ENCODE measurements at regions not wholly inside any gene's neighbourhood (a gene's known extent, or its start where the extent isn't known, plus 50 kb on each side); places are given as distances from the start of the nearest gene placed in this dataset.
"Not testable (repeated sequence)": the region's sequence is repeated elsewhere in the genome, so short reads cannot be mapped to it uniquely, and the experiment has no call there.

DNA sequence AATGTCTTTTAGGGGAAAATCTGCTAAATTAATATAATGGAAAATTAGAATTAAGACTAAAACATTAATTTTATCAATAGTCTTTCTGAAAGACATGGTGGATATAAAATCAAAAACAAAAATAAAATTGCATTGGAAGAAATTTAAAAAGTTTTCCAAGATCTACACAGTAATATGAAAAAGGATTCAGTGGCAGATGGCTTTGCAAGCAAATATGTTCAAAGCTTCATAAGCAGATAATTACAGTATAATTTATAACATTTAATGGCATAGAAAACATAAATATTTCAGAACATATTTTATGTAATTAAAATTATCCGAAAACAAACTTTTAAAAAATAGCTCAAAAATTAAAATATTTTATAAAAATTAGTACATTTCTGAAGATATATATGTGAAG lies 512.4 kb upstream of the CYLC2 start:
- H3K27ac ChIP-seq (ENCODE audit: low read depth, low read length): no peak overlapping the region
- no peaks in the 10 kb centered on the region for H3F3A ChIP-seq (ENCODE audit: control insufficient read depth, insufficient read depth)
- TF ChIP-seq, protein P1, sequence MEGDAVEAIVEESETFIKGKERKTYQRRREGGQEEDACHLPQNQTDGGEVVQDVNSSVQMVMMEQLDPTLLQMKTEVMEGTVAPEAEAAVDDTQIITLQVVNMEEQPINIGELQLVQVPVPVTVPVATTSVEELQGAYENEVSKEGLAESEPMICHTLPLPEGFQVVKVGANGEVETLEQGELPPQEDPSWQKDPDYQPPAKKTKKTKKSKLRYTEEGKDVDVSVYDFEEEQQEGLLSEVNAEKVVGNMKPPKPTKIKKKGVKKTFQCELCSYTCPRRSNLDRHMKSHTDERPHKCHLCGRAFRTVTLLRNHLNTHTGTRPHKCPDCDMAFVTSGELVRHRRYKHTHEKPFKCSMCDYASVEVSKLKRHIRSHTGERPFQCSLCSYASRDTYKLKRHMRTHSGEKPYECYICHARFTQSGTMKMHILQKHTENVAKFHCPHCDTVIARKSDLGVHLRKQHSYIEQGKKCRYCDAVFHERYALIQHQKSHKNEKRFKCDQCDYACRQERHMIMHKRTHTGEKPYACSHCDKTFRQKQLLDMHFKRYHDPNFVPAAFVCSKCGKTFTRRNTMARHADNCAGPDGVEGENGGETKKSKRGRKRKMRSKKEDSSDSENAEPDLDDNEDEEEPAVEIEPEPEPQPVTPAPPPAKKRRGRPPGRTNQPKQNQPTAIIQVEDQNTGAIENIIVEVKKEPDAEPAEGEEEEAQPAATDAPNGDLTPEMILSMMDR (IDR thresholded peaks at IDR 0.05; ENCODE audit: low read depth, low read length, poor library complexity, severe bottlenecking): no peak
- no peak for TF ChIP-seq EZH2phosphoT487 (IDR thresholded peaks at IDR 0.05; ENCODE audit: borderline replicate concordance, low read length)
- H3K27me3 ChIP-seq (ENCODE audit: control insufficient read depth, low read length): no peaks in the 10 kb centered on the region
- no peaks in the 10 kb centered on the region for H3K9me3 ChIP-seq (ENCODE audit: control insufficient read depth, insufficient read depth, low read length)
- no peaks in the 10 kb centered on the region for H3K4me1 ChIP-seq (ENCODE audit: control insufficient read depth, low read length)
- no peaks in the 10 kb centered on the region for H3K36me3 ChIP-seq (ENCODE audit: control insufficient read depth, low read length)
- no peaks in the 10 kb centered on the region for H3K9me2 ChIP-seq (replicated peaks; ENCODE audit: control insufficient read depth, low read length)
- no peaks in the 10 kb centered on the region for H3K79me2 ChIP-seq (ENCODE audit: control insufficient read depth, low read length)
- H4K20me1 ChIP-seq (ENCODE audit: control insufficient read depth, insufficient read depth, low read depth, low read length): no peaks in the 10 kb centered on the region
- H3K4me3 ChIP-seq (ENCODE audit: low read length): no peak overlapping the region
- H3K4me2 ChIP-seq (ENCODE audit: low read length): no peak overlapping the region

GRCh38 chr9:102479191-102479590 lies 515.9 kb upstream of the CYLC2 start:
- H3K36me3 ChIP-seq (ENCODE audit: control insufficient read depth, low read length): no peaks in the 10 kb centered on the region
- no peaks in the 10 kb centered on the region for H3K9me3 ChIP-seq (ENCODE audit: control insufficient read depth, insufficient read depth, low read length)
- no peaks in the 10 kb centered on the region for H4K20me1 ChIP-seq (ENCODE audit: control insufficient read depth, insufficient read depth, low read depth, low read length)
- TF ChIP-seq, protein P1 (IDR thresholded peaks at IDR 0.05; ENCODE audit: low read depth, low read length, poor library complexity, severe bottlenecking): no peak
- TF ChIP-seq EZH2phosphoT487 (IDR thresholded peaks at IDR 0.05; ENCODE audit: borderline replicate concordance, low read length): no peak
- H3K4me1 ChIP-seq (ENCODE audit: control insufficient read depth, low read length): no peaks in the 10 kb centered on the region
- H3F3A ChIP-seq (ENCODE audit: control insufficient read depth, insufficient read depth): no peaks in the 10 kb centered on the region
- no peak overlapping the region for H3K4me2 ChIP-seq (ENCODE audit: low read length)
- H3K27me3 ChIP-seq (ENCODE audit: control insufficient read depth, low read length): no peaks in the 10 kb centered on the region
- no peak overlapping the region for H3K27ac ChIP-seq (ENCODE audit: low read depth, low read length)
- no peaks in the 10 kb centered on the region for H3K9me2 ChIP-seq (replicated peaks; ENCODE audit: control insufficient read depth, low read length)
- no peaks in the 10 kb centered on the region for H3K79me2 ChIP-seq (ENCODE audit: control insufficient read depth, low read length)
- H3K4me3 ChIP-seq (ENCODE audit: low read length): no peak overlapping the region

- Histone ChIP-seq H3K4me1 (ENCODE audit: control insufficient read depth, low read length) (no peaks in the 10 kb centered on the region), H3K27ac (ENCODE audit: low read depth, low read length) (no peak overlapping the region), H3K4me3 (ENCODE audit: low read length) (no peak overlapping the region), H4K20me1 (ENCODE audit: control insufficient read depth, insufficient read depth, low read depth, low read length) (no peaks in the 10 kb centered on the region), H3K4me2 (ENCODE audit: low read length) (no peak overlapping the region), H3K79me2 (ENCODE audit: control insufficient read depth, low read length) (no peaks in the 10 kb centered on the region), H3K36me3 (ENCODE audit: control insufficient read depth, low read length) (no peaks in the 10 kb centered on the region), H3K9me3 (ENCODE audit: control insufficient read depth, insufficient read depth, low read length) (no peaks in the 10 kb centered on the region), H3K27me3 (ENCODE audit: control insufficient read depth, low read length) (no peaks in the 10 kb centered on the region), H3K9me2 (replicated peaks; ENCODE audit: control insufficient read depth, low read length) (no peaks in the 10 kb centered on the region), H3F3A (ENCODE audit: control insufficient read depth, insufficient read depth) (no peaks in the 10 kb centered on the region)
- TF ChIP-seq EZH2phosphoT487 (IDR thresholded peaks at IDR 0.05; ENCODE audit: borderline replicate concordance, low read length): no peak
- TF ChIP-seq, protein P1 (IDR thresholded peaks at IDR 0.05; ENCODE audit: low read depth, low read length, poor library complexity, severe bottlenecking): no peak
These were observed 520.8 kb upstream of the CYLC2 start for GRCh38 chr9:102474357-102474756.

- H3K27me3 ChIP-seq (ENCODE audit: control insufficient read depth, low read length); H3K4me2 ChIP-seq (ENCODE audit: low read length); H4K20me1 ChIP-seq (ENCODE audit: control insufficient read depth, insufficient read depth, low read depth, low read length); H3K4me3 ChIP-seq (ENCODE audit: low read length); H3K79me2 ChIP-seq (ENCODE audit: control insufficient read depth, low read length); H3K9me2 ChIP-seq (replicated peaks; ENCODE audit: control insufficient read depth, low read length); H3K27ac ChIP-seq (ENCODE audit: low read depth, low read length); H3K9me3 ChIP-seq (ENCODE audit: control insufficient read depth, insufficient read depth, low read length); H3K36me3 ChIP-seq (ENCODE audit: control insufficient read depth, low read length); H3F3A ChIP-seq (ENCODE audit: control insufficient read depth, insufficient read depth); H3K4me1 ChIP-seq (ENCODE audit: control insufficient read depth, low read length): not testable (repeated sequence)
These were observed 525.7 kb upstream of the CYLC2 start for GRCh38 chr9:102469430-102469829.

Data from DOHH2 (cell line).